ENCODE measurements at regions not wholly inside any gene's neighbourhood (a gene's known extent, or its start where the extent isn't known, plus 50 kb on each side); places are given as distances from the start of the nearest gene placed in this dataset.

DNA sequence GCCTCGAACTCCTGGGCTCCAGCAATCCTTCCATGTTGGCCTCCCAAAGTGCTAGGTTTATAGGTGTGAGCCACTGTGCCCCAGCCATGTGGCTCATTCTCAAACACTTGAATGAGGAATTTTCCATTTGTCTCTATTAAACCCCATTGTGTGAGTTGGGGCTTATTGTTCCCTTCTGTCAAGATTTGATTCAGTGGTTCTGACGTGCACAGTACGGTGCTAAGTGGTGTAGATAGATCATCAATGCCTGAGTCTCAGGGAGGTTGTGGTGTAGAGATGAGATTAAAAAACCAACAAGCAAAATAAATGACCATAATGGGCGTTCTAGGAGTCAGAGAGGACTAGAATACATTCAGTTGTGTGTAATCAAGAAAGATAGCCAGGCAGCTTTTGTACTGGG lies 335.6 kb downstream of the PRL start:
- DNase-seq (ENCODE audit: low spot score, unreplicated experiment), result no peak
- Mint-ChIP-seq H3K4me3 (ENCODE audit: low read depth) (no peak overlapping the region), H3K36me3 (ENCODE audit: insufficient read depth) (peaks cover 19% of the 10 kb centered on the region), H3K9me3 (ENCODE audit: low read depth) (peaks cover 6% of the 10 kb centered on the region), H3K4me1 (ENCODE audit: low read depth) (peaks cover 25% of the 10 kb centered on the region), H3K27me3 (no peaks in the 10 kb centered on the region), H3K27ac (no peak overlapping the region)
- TF ChIP-seq, protein P1, sequence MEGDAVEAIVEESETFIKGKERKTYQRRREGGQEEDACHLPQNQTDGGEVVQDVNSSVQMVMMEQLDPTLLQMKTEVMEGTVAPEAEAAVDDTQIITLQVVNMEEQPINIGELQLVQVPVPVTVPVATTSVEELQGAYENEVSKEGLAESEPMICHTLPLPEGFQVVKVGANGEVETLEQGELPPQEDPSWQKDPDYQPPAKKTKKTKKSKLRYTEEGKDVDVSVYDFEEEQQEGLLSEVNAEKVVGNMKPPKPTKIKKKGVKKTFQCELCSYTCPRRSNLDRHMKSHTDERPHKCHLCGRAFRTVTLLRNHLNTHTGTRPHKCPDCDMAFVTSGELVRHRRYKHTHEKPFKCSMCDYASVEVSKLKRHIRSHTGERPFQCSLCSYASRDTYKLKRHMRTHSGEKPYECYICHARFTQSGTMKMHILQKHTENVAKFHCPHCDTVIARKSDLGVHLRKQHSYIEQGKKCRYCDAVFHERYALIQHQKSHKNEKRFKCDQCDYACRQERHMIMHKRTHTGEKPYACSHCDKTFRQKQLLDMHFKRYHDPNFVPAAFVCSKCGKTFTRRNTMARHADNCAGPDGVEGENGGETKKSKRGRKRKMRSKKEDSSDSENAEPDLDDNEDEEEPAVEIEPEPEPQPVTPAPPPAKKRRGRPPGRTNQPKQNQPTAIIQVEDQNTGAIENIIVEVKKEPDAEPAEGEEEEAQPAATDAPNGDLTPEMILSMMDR (IDR thresholded peaks at IDR 0.05; ENCODE audit: unreplicated experiment), result no peak

DNA sequence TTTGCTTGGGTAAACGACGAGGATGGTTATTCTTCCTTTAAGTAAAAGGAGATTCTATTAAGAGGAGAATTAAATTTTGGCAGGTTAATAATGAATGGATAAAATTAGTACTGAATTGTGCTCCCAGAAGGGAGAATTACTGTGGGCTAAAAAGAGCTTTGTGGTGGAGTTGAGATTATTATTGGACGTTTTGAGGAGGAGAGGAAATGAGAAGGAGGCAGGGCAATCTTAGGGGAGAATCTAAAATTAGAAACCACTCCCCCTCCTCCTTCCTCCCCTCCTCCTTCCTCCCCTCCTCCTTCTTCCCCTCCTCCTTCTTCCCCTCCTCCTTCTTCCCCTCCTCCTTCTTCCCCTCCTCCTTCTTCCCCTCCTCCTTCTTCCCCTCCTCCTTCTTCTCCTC lies 331.8 kb downstream of the PRL start:
- DNase-seq (ENCODE audit: low spot score, unreplicated experiment), result no peak
- Mint-ChIP-seq H3K9me3 (ENCODE audit: low read depth) (peaks cover 3% of the 10 kb centered on the region), H3K27me3 (no peaks in the 10 kb centered on the region), H3K27ac (no peak overlapping the region), H3K4me3 (ENCODE audit: low read depth) (no peak overlapping the region), H3K4me1 (ENCODE audit: low read depth) (peaks cover 45% of the 10 kb centered on the region), H3K36me3 (ENCODE audit: insufficient read depth) (peaks cover 13% of the 10 kb centered on the region)
- TF ChIP-seq, protein P1 (IDR thresholded peaks at IDR 0.05; ENCODE audit: unreplicated experiment), result no peak

DNA sequence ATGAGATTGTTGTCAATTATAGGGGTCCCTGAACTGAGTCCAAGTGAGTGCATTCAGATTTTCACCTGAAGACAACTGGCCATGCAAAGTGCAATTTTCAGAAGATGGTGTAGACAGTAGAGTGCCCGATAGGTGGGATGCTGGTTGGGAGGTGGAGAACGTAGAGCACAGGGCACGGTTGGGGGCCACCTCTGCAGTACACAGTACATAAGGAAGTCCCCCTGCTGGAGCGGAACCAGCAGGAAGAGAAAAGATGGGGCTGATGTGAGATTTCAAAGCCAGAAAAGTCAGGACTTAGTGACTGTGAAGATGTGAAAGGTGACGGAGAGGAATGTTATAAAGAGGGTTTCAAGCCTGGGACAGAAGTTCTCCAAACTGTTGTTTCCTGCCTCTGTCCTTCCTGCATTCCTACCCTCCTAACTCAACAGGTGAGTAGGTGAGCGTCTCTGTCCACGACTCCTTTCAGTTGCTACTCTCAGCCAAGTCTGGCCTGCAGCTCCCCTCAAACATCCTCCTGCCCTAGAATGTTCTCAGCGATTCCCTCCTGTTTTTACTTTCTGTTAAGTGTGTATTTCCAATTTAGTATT lies 330.8 kb downstream of the PRL start:
- H3K9me3 Mint-ChIP-seq (ENCODE audit: low read depth), result peaks cover 3% of the 10 kb centered on the region
- TF ChIP-seq, protein P1 (IDR thresholded peaks at IDR 0.05; ENCODE audit: unreplicated experiment), result no peak
- H3K4me1 Mint-ChIP-seq (ENCODE audit: low read depth), result peaks cover 49% of the 10 kb centered on the region
- H3K36me3 Mint-ChIP-seq (ENCODE audit: insufficient read depth), result peaks cover 11% of the 10 kb centered on the region
- DNase-seq (ENCODE audit: low spot score, unreplicated experiment), result no peak
- H3K4me3 Mint-ChIP-seq (ENCODE audit: low read depth), result no peak overlapping the region
- peak overlapping the region; percentile 82 for H3K27ac Mint-ChIP-seq
- no peaks in the 10 kb centered on the region for H3K27me3 Mint-ChIP-seq

DNA sequence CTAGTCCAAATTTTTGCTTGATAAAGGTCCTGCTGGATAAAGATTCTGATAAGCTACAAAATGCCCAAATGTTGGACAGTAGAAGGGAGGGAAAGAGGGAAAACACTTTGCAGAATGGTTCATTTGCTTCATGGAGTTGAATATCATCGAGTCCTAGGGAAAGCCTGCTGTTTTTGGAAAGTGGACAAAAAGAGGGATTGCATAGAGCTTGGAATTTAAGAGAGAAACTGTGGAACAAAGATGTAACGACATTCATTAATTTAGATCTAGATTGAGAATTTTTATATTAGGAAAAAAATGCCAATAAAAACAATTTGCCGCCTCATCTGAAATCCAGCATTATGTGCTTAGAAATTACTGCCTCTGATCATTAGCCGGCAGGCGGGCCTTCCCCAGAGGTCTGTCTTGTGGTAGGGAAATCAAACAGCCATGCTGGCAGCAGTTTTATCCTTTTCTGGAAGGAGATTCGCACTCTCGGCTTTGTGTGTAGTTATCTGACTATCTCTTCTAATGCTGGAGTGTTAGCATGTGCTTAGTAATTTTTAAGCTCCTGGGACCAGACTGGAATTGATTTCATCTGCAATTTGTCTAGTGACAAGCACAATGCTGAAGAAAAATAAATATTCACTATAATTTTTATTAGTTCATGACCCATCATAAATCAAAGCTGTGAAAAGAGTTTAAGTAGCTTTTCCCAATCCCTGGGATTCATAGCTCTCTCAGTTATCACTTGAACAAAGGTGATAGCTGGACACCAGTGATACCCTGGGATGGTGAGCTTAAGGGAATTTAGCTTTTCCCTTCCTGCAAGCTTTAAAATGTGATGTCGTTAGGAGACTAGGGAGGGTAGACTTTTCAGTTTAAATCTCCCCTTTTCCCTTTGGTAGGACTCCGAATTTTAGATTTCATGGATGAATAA lies 329.5 kb downstream of the PRL start:
- no peak for DNase-seq (ENCODE audit: low spot score, unreplicated experiment)
- TF ChIP-seq, protein P1 (IDR thresholded peaks at IDR 0.05; ENCODE audit: unreplicated experiment), result peak; percentile 9

DNA sequence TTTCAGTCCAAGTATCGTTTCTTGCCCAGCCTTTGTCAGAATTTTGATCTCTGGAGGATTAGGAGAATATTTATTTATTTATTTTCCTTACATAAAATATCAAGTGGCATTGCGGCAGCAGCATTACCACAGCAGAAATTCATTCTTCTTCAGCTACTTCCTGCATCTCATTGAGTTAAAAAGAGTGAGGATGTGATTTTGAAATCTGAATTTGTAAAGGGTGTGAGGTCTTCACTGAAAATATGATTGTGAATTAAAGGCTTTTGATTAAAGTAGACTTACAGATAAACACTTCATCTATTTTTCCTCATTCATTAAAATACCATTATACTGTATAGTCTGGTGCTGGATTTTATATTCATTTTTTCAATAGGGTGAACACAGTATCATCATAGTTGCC lies 328.4 kb downstream of the PRL start:
- peak overlapping the region; percentile 64 for H3K27ac Mint-ChIP-seq
- no peak for DNase-seq (ENCODE audit: low spot score, unreplicated experiment)
- H3K9me3 Mint-ChIP-seq (ENCODE audit: low read depth), result peaks cover 5% of the 10 kb centered on the region
- H3K4me1 Mint-ChIP-seq (ENCODE audit: low read depth), result peaks cover 53% of the 10 kb centered on the region
- no peak overlapping the region for H3K4me3 Mint-ChIP-seq (ENCODE audit: low read depth)
- peaks cover 5% of the 10 kb centered on the region for H3K36me3 Mint-ChIP-seq (ENCODE audit: insufficient read depth)
- TF ChIP-seq, protein P1 (IDR thresholded peaks at IDR 0.05; ENCODE audit: unreplicated experiment), result no peak
- no peaks in the 10 kb centered on the region for H3K27me3 Mint-ChIP-seq

More for the DNA sequence above, 329.5 kb downstream of the PRL start:
- Mint-ChIP-seq H3K4me3 (ENCODE audit: low read depth) (no peak overlapping the region), H3K27me3 (no peaks in the 10 kb centered on the region), H3K9me3 (ENCODE audit: low read depth) (no peaks in the 10 kb centered on the region), H3K36me3 (ENCODE audit: insufficient read depth) (peaks cover 8% of the 10 kb centered on the region), H3K4me1 (ENCODE audit: low read depth) (peaks cover 59% of the 10 kb centered on the region), H3K27ac (peak overlapping the region; percentile 64)
